Neuronal stem cell (in vitro differentiated cells): ENCODE measurements at regions not wholly inside any gene's neighbourhood (a gene's known extent, or its start where the extent isn't known, plus 50 kb on each side); places are given as distances from the start of the nearest gene placed in this dataset.

Source experiments
- DNase-seq: peaks from one replicate; pipeline ENCODE4 v3.0.0-alpha.2; 2013; ENCODE audit warnings: low spot score
- H2AFZ ChIP-seq: one replicate; pipeline ENCODE4 v1.6.1; 2013; ENCODE audit warnings: mild to moderate bottlenecking, low read length, inconsistent platforms
- H2AK5ac ChIP-seq: 2 replicates; pipeline ENCODE4 v1.6.1; 2013; ENCODE audit warnings: low read depth, mild to moderate bottlenecking, inconsistent platforms, low read length, moderate library complexity, mixed read lengths
- H2BK120ac ChIP-seq: 2 replicates; pipeline ENCODE4 v1.6.1; 2013; ENCODE audit warnings: low read depth, mild to moderate bottlenecking, inconsistent platforms, low read length, moderate library complexity, mixed read lengths
- H2BK12ac ChIP-seq: one replicate; pipeline ENCODE4 v1.6.1; 2013; ENCODE audit warnings: low read length, inconsistent platforms
- H2BK15ac ChIP-seq: 2 replicates; pipeline ENCODE4 v1.6.1; 2013; ENCODE audit warnings: mild to moderate bottlenecking, low read length, inconsistent platforms, mixed read lengths
- H2BK5ac ChIP-seq: one replicate; pipeline ENCODE4 v1.6.1; 2013; ENCODE audit warnings: inconsistent platforms, mild to moderate bottlenecking, low read length, moderate library complexity
- H3K14ac ChIP-seq: one replicate; pipeline ENCODE4 v1.6.1; 2013; ENCODE audit warnings: low read length, inconsistent platforms
- H3K18ac ChIP-seq: 2 replicates; pipeline ENCODE4 v1.6.1; 2013; ENCODE audit warnings: low read length, inconsistent platforms
- H3K23ac ChIP-seq: 2 replicates; pipeline ENCODE4 v1.6.1; 2013; ENCODE audit warnings: low read depth, mild to moderate bottlenecking, mixed read lengths, low read length, inconsistent platforms; ENCODE audit not compliant: poor library complexity
- H3K27ac ChIP-seq: replicated peaks from 3 replicates; pipeline ENCODE4 v1.5.1; 2013; ENCODE audit warnings: low read length, inconsistent platforms
- H3K27me3 ChIP-seq, 3 experiments: 2 replicates each; pipeline ENCODE4 v1.6.1; 2013; ENCODE audit warnings: low read length in 3 of 3, mild to moderate bottlenecking in 2 of 3, inconsistent platforms in 1 of 3, low read depth in 1 of 3, mixed read lengths in 1 of 3, moderate library complexity in 1 of 3; ENCODE audit not compliant: control insufficient read depth in 3 of 3, insufficient read depth in 3 of 3
- H3K36me3 ChIP-seq, 2 donors: replicated peaks in 1 of 2; 2 replicates each; pipeline ENCODE4 v1.6.1; 2013; ENCODE audit warnings: low read length in 2 of 2; ENCODE audit not compliant: control insufficient read depth in 2 of 2, insufficient read depth in 2 of 2
- H3K4ac ChIP-seq: 2 replicates; pipeline ENCODE4 v1.6.1; 2013; ENCODE audit warnings: inconsistent platforms, mild to moderate bottlenecking, low read length, moderate library complexity
- H3K4me1 ChIP-seq, 2 donors: 1 replicate in 1 of 2; 2 replicates in 1 of 2; pipeline ENCODE4 v1.6.1; 2013; ENCODE audit warnings: low read length in 2 of 2, low read depth in 1 of 2; ENCODE audit not compliant: control insufficient read depth in 2 of 2, insufficient read depth in 1 of 2
- H3K4me2 ChIP-seq: one replicate; pipeline ENCODE4 v1.6.1; 2013; ENCODE audit warnings: mild to moderate bottlenecking, low read length, inconsistent platforms; ENCODE audit not compliant: insufficient read depth, poor library complexity, severe bottlenecking
- H3K4me3 ChIP-seq, 2 donors: 2 replicates each; pipeline ENCODE4 v1.5.1; 2013; ENCODE audit warnings: low read length in 2 of 2, mild to moderate bottlenecking in 2 of 2, inconsistent platforms in 1 of 2, moderate library complexity in 1 of 2
- H3K79me1 ChIP-seq: one replicate; pipeline ENCODE4 v1.6.1; 2013; ENCODE audit warnings: low read depth, mild to moderate bottlenecking, inconsistent platforms, low read length, moderate library complexity
- H3K9ac ChIP-seq: one replicate; pipeline ENCODE4 v1.6.1; 2013; ENCODE audit warnings: mild to moderate bottlenecking, low read depth, low read length, inconsistent platforms; ENCODE audit not compliant: poor library complexity
- H3K9me3 ChIP-seq, 2 donors: replicated peaks in 1 of 2; 2 replicates each; pipeline versions ENCODE3 to v1.6.1; 2013; ENCODE audit warnings: low read length in 2 of 2, mild to moderate bottlenecking in 2 of 2, inconsistent platforms in 1 of 2, low read depth in 1 of 2, mixed read lengths in 1 of 2, moderate library complexity in 1 of 2; ENCODE audit not compliant: control insufficient read depth in 2 of 2, insufficient read depth in 1 of 2
- H4K8ac ChIP-seq: one replicate; pipeline ENCODE4 v1.6.1; 2013; ENCODE audit warnings: low read depth, mild to moderate bottlenecking, inconsistent platforms, low read length, moderate library complexity
- H4K91ac ChIP-seq: one replicate; pipeline ENCODE4 v1.6.1; 2013; ENCODE audit warnings: low read length, low read depth, mild to moderate bottlenecking, inconsistent platforms; ENCODE audit not compliant: poor library complexity
- WGBS, 2 donors: extraction: QIAGEN DNeasy Blood & Tissue Kit; methylation state at CpG; one replicate each; pipeline ENCODE4 v1.1.7; 2013; ENCODE audit warnings: missing lambda C conversion rate in 2 of 2, mixed read lengths in 1 of 2; ENCODE audit not compliant: insufficient read length in 2 of 2, insufficient replicate concordance in 1 of 2; ENCODE audit errors: extremely low coverage in 2 of 2; 5-methylcytosine and 5-hydroxymethylcytosine counted together

DNA sequence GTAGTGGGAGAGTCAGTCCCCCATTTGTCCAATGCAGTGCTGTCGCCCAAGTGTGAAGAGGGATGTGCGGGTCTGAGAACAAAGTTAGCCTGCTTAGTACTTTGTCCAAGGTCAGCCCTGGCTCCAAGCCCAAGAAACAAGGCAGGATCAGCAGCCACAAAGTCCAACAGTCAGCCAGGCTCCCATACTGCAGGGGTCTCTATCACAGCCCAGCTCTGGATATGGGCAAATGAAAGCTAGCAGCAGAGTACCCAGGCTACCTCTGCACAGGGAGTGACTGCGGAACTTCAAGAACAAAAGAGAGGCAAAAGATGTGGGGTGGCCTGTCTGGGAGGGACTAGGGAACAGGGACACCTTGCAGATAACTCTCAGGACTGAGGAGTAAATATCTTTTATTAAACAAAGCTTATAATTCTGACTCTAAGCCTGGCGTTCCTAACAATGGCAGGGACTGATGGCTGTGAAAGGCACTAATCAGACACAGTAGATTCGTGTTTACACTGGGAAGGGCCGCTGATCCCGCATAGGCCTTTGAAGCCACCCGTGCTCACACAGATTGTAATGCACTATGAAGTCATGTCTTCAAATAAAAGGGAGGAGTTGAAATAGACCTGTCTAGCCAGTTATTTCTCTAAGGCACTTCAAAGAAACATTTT, 91.0 kb upstream of the EEA1 start:
- Histone ChIP-seq H3K18ac (no peak overlapping the region), H3K27me3 (no peaks in the 10 kb centered on the region), H2BK15ac (no peak overlapping the region), H2BK12ac (no peak overlapping the region), H3K36me3 (no peaks in the 10 kb centered on the region), H3K9me3 (no peaks in the 10 kb centered on the region), H3K23ac (peak overlapping the region; percentile 3), H3K14ac (no peak overlapping the region), H2AFZ (peak overlapping the region; percentile 64), H3K4me2 (no peak overlapping the region), H2BK5ac (no peak overlapping the region), H4K8ac (no peak overlapping the region), H3K9ac (no peak overlapping the region), H4K91ac (no peak overlapping the region), H3K4ac (no peak overlapping the region), H3K4me1 (peaks cover 0 to 7% of the 10 kb centered on the region in 2 donors), H3K4me3 (no peak overlapping the region), H2BK120ac (no peak overlapping the region), H2AK5ac (no peak overlapping the region), H3K79me1 (no peaks in the 10 kb centered on the region), H3K27ac (no peak overlapping the region)
- DNase-seq, result no peak
- no CpG with 5 or more reads among the region's 8 CpGs for WGBS, 2 donors

DNA sequence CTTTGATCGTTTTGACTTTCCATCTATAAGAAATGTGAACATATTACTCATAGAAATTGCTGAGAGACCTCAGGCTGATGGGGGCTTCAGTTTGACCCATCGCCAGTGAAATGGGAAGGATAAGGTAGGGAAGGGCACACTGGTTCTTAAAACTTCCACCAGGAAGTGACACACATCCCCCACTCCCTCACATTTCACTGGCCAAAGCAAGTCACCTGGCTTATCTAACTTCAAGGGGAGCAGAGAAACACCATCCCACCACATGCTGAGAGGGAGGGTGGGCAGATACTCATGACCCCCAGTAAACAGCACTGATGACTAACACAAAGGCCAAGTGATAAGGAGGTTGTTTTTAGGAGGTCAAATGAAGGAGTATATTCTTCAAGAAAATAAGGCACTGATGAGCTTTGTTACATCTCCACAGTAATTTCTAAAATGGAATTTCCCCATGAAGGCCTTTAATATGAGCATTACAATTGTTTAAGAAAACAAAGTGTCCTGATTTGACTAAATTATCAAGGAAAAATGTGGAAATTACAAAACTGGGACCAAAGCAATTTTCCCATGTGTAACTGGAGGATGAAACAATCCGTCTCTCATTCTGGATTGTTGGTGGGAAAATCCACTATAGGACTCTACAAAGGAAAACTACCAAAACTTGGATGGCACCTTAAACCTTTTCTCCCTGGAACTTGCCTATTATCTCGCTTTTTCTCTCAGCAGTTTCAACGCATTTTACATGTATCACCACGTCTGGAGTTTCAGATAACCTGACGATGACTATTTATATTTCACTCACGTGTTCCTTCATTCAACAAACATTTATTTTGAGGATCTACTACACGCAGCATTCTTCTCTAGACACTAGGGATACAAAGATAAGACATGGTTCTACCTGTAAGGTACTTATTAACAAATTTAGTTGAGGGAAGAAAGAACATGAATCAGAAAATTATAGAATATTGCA, 91.8 kb upstream of the EEA1 start:
- Histone ChIP-seq H3K4me2 (no peak overlapping the region), H4K8ac (no peak overlapping the region), H3K23ac (no peak overlapping the region), H3K9me3 (no peaks in the 10 kb centered on the region), H3K14ac (no peak overlapping the region), H2AK5ac (no peak overlapping the region), H3K27me3 (no peaks in the 10 kb centered on the region), H3K18ac (no peak overlapping the region), H2AFZ (peak overlapping the region; percentile 64), H2BK120ac (no peak overlapping the region), H3K9ac (no peak overlapping the region), H2BK5ac (no peak overlapping the region), H3K79me1 (no peaks in the 10 kb centered on the region), H4K91ac (no peak overlapping the region), H3K4me3 (no peak overlapping the region), H3K27ac (no peak overlapping the region), H3K4me1 (peaks cover 0 to 5% of the 10 kb centered on the region in 2 donors), H3K4ac (no peak overlapping the region), H2BK15ac (no peak overlapping the region), H3K36me3 (no peaks in the 10 kb centered on the region), H2BK12ac (no peak overlapping the region)
- no CpG with 5 or more reads among the region's 9 CpGs for WGBS, 2 donors
- no peak for DNase-seq

DNA sequence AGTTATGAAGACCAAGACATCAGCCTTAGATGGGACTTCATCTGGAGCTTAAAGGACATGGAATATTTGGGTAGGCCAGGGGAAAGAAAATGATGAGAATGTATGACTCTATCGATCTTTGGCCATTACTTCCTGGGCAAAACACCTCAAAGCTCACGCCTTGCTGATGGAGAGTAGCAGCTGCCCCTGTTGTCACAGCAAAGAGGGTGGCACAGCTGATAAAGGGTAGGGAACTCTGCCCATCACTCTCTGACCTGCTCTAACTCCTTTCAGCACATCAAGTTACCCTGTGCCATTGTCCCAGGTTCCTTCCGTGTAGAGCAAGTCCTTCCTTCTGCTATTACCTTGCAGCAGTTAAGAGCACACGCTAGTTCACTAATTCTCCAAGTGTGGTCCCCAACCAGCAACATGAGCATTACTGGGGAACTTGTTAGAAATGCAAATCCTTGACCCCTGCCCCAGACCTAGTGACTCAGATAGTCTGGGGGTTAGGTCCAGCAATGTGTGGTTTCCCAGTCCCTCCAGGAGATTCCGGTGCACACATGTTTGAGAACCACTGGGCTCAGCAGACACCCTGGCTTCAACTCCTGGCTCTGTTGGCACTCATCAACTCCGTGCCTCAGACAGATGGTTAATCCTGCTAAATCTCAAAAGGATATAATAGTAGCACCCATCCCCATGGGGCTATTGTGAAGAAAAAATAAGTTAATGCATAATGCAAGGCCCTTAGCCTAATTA, 93.7 kb upstream of the EEA1 start:
- Histone ChIP-seq H3K4me3 (no peak overlapping the region), H2AK5ac (no peak overlapping the region), H4K91ac (no peak overlapping the region), H2BK15ac (no peak overlapping the region), H3K14ac (no peak overlapping the region), H3K9ac (no peak overlapping the region), H3K9me3 (no peaks in the 10 kb centered on the region), H3K27ac (no peak overlapping the region), H3K18ac (no peak overlapping the region), H3K4ac (no peak overlapping the region), H3K36me3 (no peaks in the 10 kb centered on the region), H2BK12ac (no peak overlapping the region), H3K23ac (no peak overlapping the region), H2BK5ac (no peak overlapping the region), H3K4me1 (peaks cover 0 to 2% of the 10 kb centered on the region in 2 donors), H4K8ac (no peak overlapping the region), H3K79me1 (no peaks in the 10 kb centered on the region), H3K27me3 (no peaks in the 10 kb centered on the region), H2AFZ (no peak overlapping the region), H3K4me2 (no peak overlapping the region), H2BK120ac (no peak overlapping the region)
- WGBS, 2 donors, result no CpG with 5 or more reads among the region's 6 CpGs
- no peak for DNase-seq
